Stimulated activated CD4-positive, alpha-beta T cell treated with anti-CD3 and anti-CD28 coated beads, Interleukin-2, amount 100 ng/mL, for 24 hours (primary cell): ENCODE measurements at regions not wholly inside any gene's neighbourhood (a gene's known extent, or its start where the extent isn't known, plus 50 kb on each side); places are given as distances from the start of the nearest gene placed in this dataset.
"Not testable (repeated sequence)": the region's sequence is repeated elsewhere in the genome, so short reads cannot be mapped to it uniquely, and the experiment has no call there.

Source experiments
- DNase-seq, 2 donors: peaks; one replicate each; pipeline ENCODE4 v3.0.0-alpha.2; 2020

GRCh38 chr6:169918239-169918953, 167.0 kb downstream of the ERMARD start:
- DNase-seq, result no peak

GRCh38 chr6:169917153-169917552, 165.7 kb downstream of the ERMARD start:
- no peak for DNase-seq

- no peak for DNase-seq
These were observed 164.5 kb downstream of the ERMARD start for GRCh38 chr6:169915769-169916550.

GRCh38 chr6:169913745-169914144, 162.3 kb downstream of the ERMARD start:
- DNase-seq, result not testable (repeated sequence)

GRCh38 chr6:169913096-169913638, 161.7 kb downstream of the ERMARD start:
- DNase-seq, result no peak

GRCh38 chr6:169912266-169913095, 161.1 kb downstream of the ERMARD start:
- DNase-seq, result no peak

- DNase-seq, result no peak
These were observed 160.1 kb downstream of the ERMARD start for GRCh38 chr6:169911264-169912263.

GRCh38 chr6:169909113-169909512, 157.7 kb downstream of the ERMARD start:
- DNase-seq, result no peak

- no peak for DNase-seq
These were observed 157.0 kb downstream of the ERMARD start for GRCh38 chr6:169908403-169908933.

- DNase-seq, result no peak
These were observed 156.1 kb downstream of the ERMARD start for GRCh38 chr6:169907419-169908115.

GRCh38 chr6:169906688-169907418, 155.4 kb downstream of the ERMARD start:
- no peak for DNase-seq

- DNase-seq, result no peak
These were observed 154.7 kb downstream of the ERMARD start for GRCh38 chr6:169906004-169906687.

- no peak for DNase-seq
These were observed 153.8 kb downstream of the ERMARD start for GRCh38 chr6:169905041-169905807.

GRCh38 chr6:169904051-169904922, 152.9 kb downstream of the ERMARD start:
- DNase-seq, result no peak

- DNase-seq, result no peak
These were observed 151.7 kb downstream of the ERMARD start for GRCh38 chr6:169903122-169903521.

- no peak for DNase-seq
These were observed 151.2 kb downstream of the ERMARD start for GRCh38 chr6:169902604-169903003.

- DNase-seq, result no peak
These were observed 150.6 kb downstream of the ERMARD start for GRCh38 chr6:169902070-169902469.
